Hepatocyte (in vitro differentiated cells): ENCODE measurements at regions not wholly inside any gene's neighbourhood (a gene's known extent, or its start where the extent isn't known, plus 50 kb on each side); places are given as distances from the start of the nearest gene placed in this dataset.

Source experiments
- CTCF ChIP-seq: fragments of 200-600 bp; sonication (generic); IDR thresholded peaks from 2 replicates; pipeline ENCODE4 v1.5.1; 2016; ENCODE audit warnings: antibody characterized with exemption, mild to moderate bottlenecking; ENCODE audit not compliant: poor library complexity
- EZH2 ChIP-seq: fragments of 200-600 bp; sonication (generic); IDR thresholded peaks from 2 replicates; pipeline ENCODE4 v1.6.1; 2016; ENCODE audit warnings: antibody characterized with exemption, mild to moderate bottlenecking, borderline replicate concordance
- EZH2phosphoT487 ChIP-seq: fragments of 200-600 bp; sonication (generic); IDR thresholded peaks from one replicate; pipeline ENCODE4 v1.6.1; 2018; ENCODE audit warnings: antibody characterized with exemption, mild to moderate bottlenecking, low read depth, moderate library complexity; ENCODE audit not compliant: unreplicated experiment, severe bottlenecking

- TF ChIP-seq CTCF (no peak), EZH2 (no peak), EZH2phosphoT487 (no peak)
Observed at GRCh38 chr2:142316049-142316448, 185.2 kb upstream of the LRP1B start.
